Liver (tissue), 3 donors: ENCODE measurements at regions not wholly inside any gene's neighbourhood (a gene's known extent, or its start where the extent isn't known, plus 50 kb on each side); places are given as distances from the start of the nearest gene placed in this dataset.

Experiments
- CTCF ChIP-seq: fragments of 150-350 bp; IDR thresholded peaks from 2 replicates; pipeline ENCODE4 v1.5.1; 2017; ENCODE audit warnings: improper control_type of control experiment, low read depth, low read length; ENCODE audit not compliant: missing input control
- EGR1 ChIP-seq, 2 donors: IDR thresholded peaks; 2 replicates each; pipeline ENCODE4 v1.6.1; 2016 to 2018; ENCODE audit warnings: antibody characterized with exemption in 2 of 2, low read depth in 2 of 2
- RAD21 ChIP-seq, 2 donors: IDR thresholded peaks; 2 replicates each; pipeline ENCODE4 v1.6.1; 2016; ENCODE audit warnings: antibody characterized with exemption in 2 of 2, mild to moderate bottlenecking in 2 of 2
- REST ChIP-seq: IDR thresholded peaks from 2 replicates; pipeline ENCODE4 v1.6.1; 2016; ENCODE audit warnings: antibody characterized with exemption, mild to moderate bottlenecking
- RXRA ChIP-seq, 2 donors: IDR thresholded peaks; 2 replicates each; pipeline ENCODE4 v1.6.1; 2017 to 2018; ENCODE audit warnings: antibody characterized with exemption in 2 of 2, mild to moderate bottlenecking in 1 of 2
- YY1 ChIP-seq: IDR thresholded peaks from 2 replicates; pipeline ENCODE4 v1.6.1; 2016; ENCODE audit warnings: antibody characterized with exemption, mild to moderate bottlenecking
- donor health status: healthy.
- donor health status: healthy.

- TF ChIP-seq CTCF (no peak), RAD21 (IDR thresholded peaks at IDR 0.05) (no peak), YY1 (no peak), REST (no peak), EGR1 (IDR thresholded peaks at IDR 0.05; ENCODE audit: low read depth in 2 of 2) (no peak), RXRA (IDR thresholded peaks at IDR 0.05) (no peak)
Measured at GRCh38 chr4:20353646-20354045, 101.9 kb downstream of the SLIT2 start.
